HG03103 (cell line): ENCODE measurements at regions not wholly inside any gene's neighbourhood (a gene's known extent, or its start where the extent isn't known, plus 50 kb on each side); places are given as distances from the start of the nearest gene placed in this dataset.

Source experiments
- ATAC-seq: cut with Tn5 transposase; IDR thresholded peaks from one replicate; pipeline ENCODE4 v1.9.1; 2021; ENCODE audit warnings: low read depth; ENCODE audit not compliant: unreplicated experiment

GRCh38 chr10:125350519-125350918 lies 190.2 kb upstream of the CTBP2 start:
- ATAC-seq = no peak

GRCh38 chr10:125348536-125348935 lies 188.2 kb upstream of the CTBP2 start:
- ATAC-seq = no peak

GRCh38 chr10:125344573-125345171 lies 184.3 kb upstream of the CTBP2 start:
- ATAC-seq = peak; percentile 75

GRCh38 chr10:125343983-125344382 lies 183.6 kb upstream of the CTBP2 start:
- ATAC-seq = no peak

- no peak for ATAC-seq
These were observed 183.0 kb upstream of the CTBP2 start for GRCh38 chr10:125343118-125343925.

GRCh38 chr10:125341611-125342010 lies 181.2 kb upstream of the CTBP2 start:
- no peak for ATAC-seq

- ATAC-seq = no peak
These were observed 180.5 kb upstream of the CTBP2 start for GRCh38 chr10:125340903-125341302.

GRCh38 chr10:125337510-125337909 lies 177.1 kb upstream of the CTBP2 start:
- no peak for ATAC-seq

- ATAC-seq = no peak
These were observed 174.2 kb upstream of the CTBP2 start for GRCh38 chr10:125334545-125334944.

- ATAC-seq = no peak
These were observed 173.4 kb upstream of the CTBP2 start for GRCh38 chr10:125333769-125334168.

GRCh38 chr10:125333209-125333591 lies 172.8 kb upstream of the CTBP2 start:
- ATAC-seq = no peak

- no peak for ATAC-seq
These were observed 172.3 kb upstream of the CTBP2 start for GRCh38 chr10:125332548-125333208.

- no peak for ATAC-seq
These were observed 170.7 kb upstream of the CTBP2 start for GRCh38 chr10:125331056-125331455.

GRCh38 chr10:125329056-125329455 lies 168.7 kb upstream of the CTBP2 start:
- ATAC-seq = no peak

GRCh38 chr10:125325326-125325725 lies 165.0 kb upstream of the CTBP2 start:
- no peak for ATAC-seq

- no peak for ATAC-seq
These were observed 156.1 kb upstream of the CTBP2 start for GRCh38 chr10:125316436-125316835.

GRCh38 chr10:125300937-125301336 lies 140.6 kb upstream of the CTBP2 start:
- no peak for ATAC-seq

GRCh38 chr10:125299461-125299860 lies 139.1 kb upstream of the CTBP2 start:
- no peak for ATAC-seq

GRCh38 chr10:125296598-125296997 lies 136.2 kb upstream of the CTBP2 start:
- ATAC-seq = no peak

GRCh38 chr10:125294109-125294508 lies 133.7 kb upstream of the CTBP2 start:
- no peak for ATAC-seq

GRCh38 chr10:125291836-125292235 lies 131.5 kb upstream of the CTBP2 start:
- ATAC-seq = no peak

- ATAC-seq = no peak
These were observed 129.1 kb upstream of the CTBP2 start for GRCh38 chr10:125289461-125289860.
